GM12891 (cell line): ENCODE measurements at regions not wholly inside any gene's neighbourhood (a gene's known extent, or its start where the extent isn't known, plus 50 kb on each side); places are given as distances from the start of the nearest gene placed in this dataset.

Source experiments
- DNase-seq: peaks from one replicate; pipeline ENCODE4 v3.0.0; 2011; ENCODE audit warnings: low spot score; ENCODE audit not compliant: insufficient read length
- FAIRE-seq: peaks from 2 replicates; lab custom pipeline; 2011; peaks lifted over from hg19 to GRCh38; lab: Jason Lieb, UNC
- PAX5 ChIP-seq: IDR thresholded peaks from 2 replicates; pipeline ENCODE4 v1.6.1; 2011; ENCODE audit warnings: low read length, moderate library complexity, mild to moderate bottlenecking; ENCODE audit not compliant: insufficient read depth, severe bottlenecking
- POLR2A ChIP-seq: IDR thresholded peaks from 2 replicates; pipeline ENCODE4 v1.6.1; 2011; ENCODE audit warnings: low read depth, low read length, control low read depth
- POLR2AphosphoS5 ChIP-seq: IDR thresholded peaks from 2 replicates; pipeline ENCODE4 v1.6.1; 2011; ENCODE audit warnings: low read depth, low read length, control low read depth
- POU2F2 ChIP-seq: IDR thresholded peaks from 2 replicates; pipeline ENCODE4 v1.6.1; 2011; ENCODE audit warnings: low read depth, mild to moderate bottlenecking, control low read depth, low read length, moderate library complexity
- SPI1 ChIP-seq: IDR thresholded peaks from 2 replicates; pipeline ENCODE4 v1.6.1; 2011; ENCODE audit warnings: low read depth, low read length, control low read depth
- TAF1 ChIP-seq: IDR thresholded peaks from 2 replicates; pipeline ENCODE4 v1.6.1; 2011; ENCODE audit warnings: low read depth, low read length, control low read depth

DNA sequence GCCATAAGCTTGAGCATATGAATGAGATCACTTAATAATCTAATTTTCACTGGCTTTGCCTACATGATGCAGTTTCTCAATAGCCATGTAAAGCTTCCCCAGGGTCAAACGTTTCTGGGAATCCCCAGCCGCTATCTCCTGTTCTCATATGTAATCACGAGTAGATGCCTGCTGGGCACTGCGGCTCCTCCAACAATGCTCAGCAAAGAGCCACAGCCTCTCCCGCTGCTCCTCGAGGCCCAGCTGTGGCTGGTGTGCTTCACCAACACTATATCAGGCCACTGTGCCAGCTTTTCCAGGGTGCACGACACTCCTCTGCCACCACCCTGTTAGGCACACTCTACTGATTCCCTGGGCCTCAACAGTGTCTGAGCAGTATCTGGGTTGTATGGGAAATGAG lies 78.3 kb upstream of the RASGEF1B start:
- TF ChIP-seq POLR2A (no peak), TAF1 (no peak), POU2F2 (no peak), SPI1 (no peak)
- no peak for FAIRE-seq
- DNase-seq = no peak

DNA sequence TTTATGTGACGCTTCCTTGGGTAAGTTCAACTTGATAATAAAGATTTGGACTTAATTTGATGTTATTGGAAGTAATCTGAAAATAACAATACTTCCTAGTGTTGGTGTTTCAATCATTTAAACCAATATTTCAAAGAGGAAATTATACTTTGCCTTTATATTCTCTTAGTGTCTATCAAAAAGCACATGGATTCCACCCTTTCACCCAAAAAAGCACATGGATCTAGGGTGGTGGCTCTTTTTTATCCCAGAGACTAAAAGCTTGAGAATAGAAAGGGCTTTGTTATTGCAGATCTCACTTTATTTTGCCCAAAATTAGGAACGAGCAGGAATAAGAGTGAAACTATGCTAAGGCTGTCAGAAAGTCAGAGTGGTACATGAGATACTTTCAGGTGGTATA lies 75.1 kb upstream of the RASGEF1B start:
- TF ChIP-seq POLR2AphosphoS5 = no peak
- no peak for TF ChIP-seq PAX5
- TF ChIP-seq SPI1 = no peak
- TF ChIP-seq POLR2A = no peak
- no peak for FAIRE-seq
- no peak for DNase-seq

DNA sequence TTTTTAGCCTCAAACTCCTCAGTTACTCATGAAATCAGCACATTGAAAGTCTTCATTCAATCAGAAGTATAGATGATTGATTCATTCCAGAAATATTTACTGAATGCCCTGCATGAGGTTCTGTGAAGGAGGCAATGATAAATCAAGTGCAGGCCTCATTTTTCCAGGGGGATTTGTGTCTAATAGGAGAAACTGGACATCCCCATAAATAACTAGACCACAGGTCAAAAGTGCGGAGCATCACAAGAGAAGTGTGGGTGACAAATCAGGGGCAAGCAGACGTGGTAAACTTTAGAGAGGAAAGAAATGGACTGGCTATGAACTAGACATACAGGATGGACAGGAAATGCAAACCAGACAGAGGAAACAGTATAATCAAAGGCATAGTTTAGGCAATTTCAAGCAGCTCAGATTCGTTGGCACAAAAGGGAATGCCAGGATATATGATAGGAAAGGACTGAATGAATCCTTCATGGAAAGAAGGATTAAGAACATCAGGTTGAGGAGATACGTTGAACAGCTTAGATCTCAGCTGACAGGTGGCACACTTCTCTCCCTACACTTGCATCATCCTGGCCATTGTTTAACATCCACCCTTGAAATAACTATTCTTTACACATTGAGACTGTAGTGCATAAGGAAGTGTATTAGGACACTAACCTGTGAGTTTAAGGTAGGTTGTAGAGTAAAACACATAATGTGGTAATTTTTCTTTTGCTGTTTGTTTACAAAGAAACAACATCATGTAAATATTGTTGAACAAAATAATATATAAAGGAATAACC lies 69.6 kb upstream of the RASGEF1B start:
- no peak for FAIRE-seq

DNA sequence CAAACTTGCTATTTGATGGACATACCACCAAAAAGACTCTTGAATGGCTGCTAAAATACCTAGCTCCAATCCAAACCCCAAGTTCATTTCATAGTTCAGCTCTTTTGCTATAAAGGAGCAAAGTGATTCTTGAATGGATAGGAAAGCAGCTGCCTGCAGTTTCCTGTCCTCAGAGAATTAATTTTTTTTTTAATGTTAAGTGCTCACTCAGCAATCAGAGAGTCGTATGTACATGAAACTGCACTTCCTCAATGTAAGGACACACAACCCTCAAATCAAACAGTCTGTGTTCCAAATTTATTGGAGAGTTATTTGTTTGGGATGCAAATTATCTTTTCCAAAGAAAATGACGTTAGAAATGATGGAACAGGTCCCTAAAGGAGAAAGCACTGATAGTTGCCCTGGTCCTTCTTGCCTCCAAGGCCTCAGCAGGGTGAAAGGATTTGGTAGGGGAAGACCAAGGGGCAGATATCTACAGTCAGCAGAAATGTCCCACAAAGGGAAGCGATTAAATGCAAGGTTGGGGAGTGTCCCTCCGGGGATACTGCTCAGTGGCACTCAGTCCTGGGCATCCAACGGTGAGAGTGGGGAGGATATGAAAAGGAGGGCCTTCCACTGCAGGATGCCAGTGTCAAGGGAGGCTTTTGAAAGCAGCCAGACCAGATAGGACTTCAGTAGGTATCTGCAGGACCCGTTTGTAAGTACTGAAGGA lies 67.2 kb upstream of the RASGEF1B start:
- TF ChIP-seq TAF1 (no peak), SPI1 (no peak), POLR2A (no peak), PAX5 (no peak), POU2F2 (no peak), POLR2AphosphoS5 (no peak)
- DNase-seq (no peak), FAIRE-seq (no peak)

More for the DNA sequence above, 69.6 kb upstream of the RASGEF1B start:
- TF ChIP-seq POLR2A = no peak
- no peak for TF ChIP-seq SPI1
- TF ChIP-seq POU2F2 = no peak
- no peak for TF ChIP-seq TAF1
- no peak for TF ChIP-seq PAX5
- no peak for TF ChIP-seq POLR2AphosphoS5
- no peak for DNase-seq

DNA sequence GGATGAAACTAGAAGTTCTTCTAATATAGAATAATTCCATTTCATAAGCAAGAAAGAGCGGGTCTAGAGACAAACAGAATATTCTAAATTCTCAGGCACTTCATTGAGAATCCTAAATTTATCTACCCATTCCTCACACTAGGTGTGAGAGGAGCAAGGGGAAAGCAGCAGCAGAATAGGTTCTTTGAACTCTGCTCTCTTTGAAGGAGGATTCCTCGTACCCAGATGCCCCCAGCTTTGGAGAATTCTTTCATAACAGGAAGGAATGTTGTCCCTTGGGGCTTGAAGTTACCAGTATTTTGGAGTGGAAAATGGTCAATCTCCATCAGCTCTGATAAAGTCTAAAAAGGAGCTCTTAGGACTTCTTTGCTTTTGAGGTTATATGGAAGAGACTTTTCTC lies 59.7 kb upstream of the RASGEF1B start:
- DNase-seq = no peak
- FAIRE-seq = no peak
- no peak for TF ChIP-seq POLR2A
- TF ChIP-seq POU2F2 = no peak
- no peak for TF ChIP-seq SPI1
- no peak for TF ChIP-seq POLR2AphosphoS5
- no peak for TF ChIP-seq TAF1
- TF ChIP-seq PAX5 = no peak

DNA sequence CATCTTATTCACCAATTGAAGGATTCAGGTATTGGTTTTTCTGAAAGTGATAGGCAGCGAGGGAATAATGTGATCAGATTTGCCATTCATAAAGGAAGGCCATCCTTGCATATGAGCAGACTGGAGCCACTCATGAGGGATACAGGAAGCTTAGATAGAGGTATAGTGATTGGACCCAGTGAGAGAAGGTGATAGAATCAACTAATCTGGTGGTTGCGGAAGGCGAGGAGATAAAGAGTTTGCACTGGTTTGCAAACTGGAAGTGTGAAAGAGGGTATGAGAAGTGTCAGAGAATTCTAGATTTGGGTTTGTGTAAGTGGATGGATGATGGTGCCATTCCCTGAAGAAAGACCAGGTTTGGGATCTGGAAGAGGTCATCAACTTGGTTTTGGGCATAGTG lies 57.3 kb upstream of the RASGEF1B start:
- no peak for DNase-seq
- no peak for TF ChIP-seq TAF1
- no peak for TF ChIP-seq PAX5
- TF ChIP-seq POU2F2 = no peak
- no peak for TF ChIP-seq POLR2A
- TF ChIP-seq SPI1 = no peak
- TF ChIP-seq POLR2AphosphoS5 = no peak
- FAIRE-seq = no peak

DNA sequence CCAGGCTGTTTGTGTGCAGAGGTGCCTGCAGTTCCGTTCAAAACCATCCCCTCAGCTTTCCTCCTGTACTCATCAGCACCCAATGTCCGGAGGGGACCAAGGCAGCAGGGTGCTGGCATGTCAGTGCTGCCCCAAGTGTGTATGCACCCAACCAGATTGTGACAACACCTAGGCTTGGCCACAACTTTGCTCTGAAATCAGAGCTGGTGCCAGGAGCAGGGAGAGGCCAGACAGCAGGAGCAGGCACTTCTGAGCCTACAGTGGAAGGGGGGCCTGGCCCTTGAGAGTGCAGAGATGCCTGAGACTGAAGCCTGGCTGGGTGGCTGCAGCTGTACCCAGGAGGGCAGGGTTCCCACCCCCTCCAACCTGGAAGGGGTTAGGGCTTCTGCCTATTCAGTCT lies 56.5 kb upstream of the RASGEF1B start:
- FAIRE-seq (no peak), DNase-seq (no peak)
- TF ChIP-seq POLR2A (no peak), POU2F2 (no peak), SPI1 (no peak), TAF1 (no peak), PAX5 (no peak), POLR2AphosphoS5 (no peak)

DNA sequence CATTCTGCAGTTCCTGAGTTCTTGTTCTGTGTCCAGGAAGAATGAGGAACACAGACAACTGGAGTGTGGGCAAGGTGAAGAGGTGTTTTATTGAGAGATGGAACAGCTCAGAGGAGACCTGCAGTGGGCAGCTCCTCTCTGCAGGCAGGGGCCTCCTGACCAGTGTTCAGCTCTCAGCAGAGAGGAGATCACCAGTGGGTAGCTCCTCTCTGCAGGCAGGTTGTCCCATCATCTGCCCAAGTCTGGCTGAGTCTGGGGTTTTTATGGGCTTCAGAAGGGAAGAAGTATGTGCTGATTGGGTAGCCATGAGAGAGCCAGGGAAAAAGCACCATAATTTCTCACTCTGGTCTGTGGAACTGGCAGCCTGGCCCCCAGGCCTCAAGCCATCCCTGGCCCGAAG lies 56.0 kb upstream of the RASGEF1B start:
- FAIRE-seq = no peak
- no peak for DNase-seq

DNA sequence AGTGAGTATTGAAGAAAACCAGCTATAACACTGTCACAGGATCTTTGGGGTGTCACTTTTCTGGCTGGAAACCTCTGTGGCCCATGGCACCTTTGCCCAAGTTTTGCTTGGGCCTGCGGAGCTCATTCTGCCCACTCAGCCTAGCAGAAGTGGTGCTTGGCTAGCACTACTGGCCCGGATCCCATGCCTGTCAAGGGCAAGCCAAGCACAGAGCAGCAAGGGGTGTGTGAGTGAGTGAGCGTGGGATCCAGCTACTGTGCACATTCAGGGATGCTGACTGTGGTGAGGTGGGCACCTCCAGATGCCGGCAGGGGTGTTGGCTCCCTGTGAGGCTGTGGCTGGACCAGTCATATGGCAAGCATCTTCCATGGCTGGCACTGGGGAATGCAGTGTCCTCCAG lies 55.4 kb upstream of the RASGEF1B start:
- DNase-seq = no peak
- TF ChIP-seq POLR2A (no peak), POLR2AphosphoS5 (no peak), POU2F2 (no peak), SPI1 (no peak), PAX5 (no peak), TAF1 (no peak)
- no peak for FAIRE-seq

More for the DNA sequence above, 56.0 kb upstream of the RASGEF1B start:
- TF ChIP-seq POLR2AphosphoS5 (no peak), POLR2A (no peak), SPI1 (no peak), PAX5 (no peak), POU2F2 (no peak), TAF1 (no peak)
